AG09309 (cell line): ENCODE measurements at regions not wholly inside any gene's neighbourhood (a gene's known extent, or its start where the extent isn't known, plus 50 kb on each side); places are given as distances from the start of the nearest gene placed in this dataset.

Experiments used
- DNase-seq: peaks from one replicate; pipeline ENCODE4 v3.0.0-alpha.2; 2010; ENCODE audit warnings: low read depth
- H3K4me3 ChIP-seq: 2 replicates; pipeline ENCODE4 v1.5.1; 2011; ENCODE audit warnings: mild to moderate bottlenecking, low read depth, low read length, moderate library complexity; ENCODE audit not compliant: control insufficient read depth
- TF ChIP-seq, protein P1 (sequence below): IDR thresholded peaks from 2 replicates; pipeline ENCODE4 v1.5.1; 2011; ENCODE audit warnings: mild to moderate bottlenecking, low read depth, low read length, inconsistent platforms; ENCODE audit not compliant: insufficient read depth, control insufficient read depth; ENCODE audit errors: missing control alignments

DNA sequence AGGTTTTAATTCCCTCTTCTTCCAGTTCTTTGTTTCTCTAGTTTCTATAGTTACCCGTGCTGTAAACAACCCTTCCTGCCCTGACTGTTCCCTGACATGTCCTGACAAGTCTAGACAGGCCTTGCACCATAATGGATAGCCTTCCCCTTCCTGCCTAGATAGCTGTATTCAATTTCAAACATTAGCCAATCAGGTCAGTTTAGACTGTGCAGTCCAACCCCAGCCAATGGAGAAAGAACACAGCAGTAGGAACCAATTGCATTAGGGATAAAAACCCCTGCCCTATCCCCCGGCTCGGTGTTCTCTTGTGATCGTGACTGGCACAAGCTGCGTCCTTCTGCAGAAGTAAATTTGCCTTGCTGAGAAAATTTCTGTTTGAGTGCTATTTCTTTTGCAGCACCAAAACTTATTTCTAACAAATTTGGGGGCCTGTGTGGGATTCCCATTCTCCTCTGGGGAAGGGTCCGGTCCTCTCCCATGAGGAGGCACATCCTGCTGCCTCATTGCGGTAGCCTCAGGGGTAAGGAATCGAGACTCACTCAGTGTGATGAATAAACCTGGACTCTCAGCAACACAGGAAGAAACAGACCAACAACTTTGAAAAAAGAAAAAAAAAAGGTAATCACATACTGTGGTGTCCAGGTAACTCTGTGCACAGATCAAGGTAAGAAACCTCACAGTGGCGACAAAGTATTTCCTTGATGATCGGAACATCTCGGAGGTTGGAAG is 248.7 kb upstream of the ECI2 start:
- H3K4me3 ChIP-seq = no peak overlapping the region
- no peak for DNase-seq
- TF ChIP-seq, protein P1, sequence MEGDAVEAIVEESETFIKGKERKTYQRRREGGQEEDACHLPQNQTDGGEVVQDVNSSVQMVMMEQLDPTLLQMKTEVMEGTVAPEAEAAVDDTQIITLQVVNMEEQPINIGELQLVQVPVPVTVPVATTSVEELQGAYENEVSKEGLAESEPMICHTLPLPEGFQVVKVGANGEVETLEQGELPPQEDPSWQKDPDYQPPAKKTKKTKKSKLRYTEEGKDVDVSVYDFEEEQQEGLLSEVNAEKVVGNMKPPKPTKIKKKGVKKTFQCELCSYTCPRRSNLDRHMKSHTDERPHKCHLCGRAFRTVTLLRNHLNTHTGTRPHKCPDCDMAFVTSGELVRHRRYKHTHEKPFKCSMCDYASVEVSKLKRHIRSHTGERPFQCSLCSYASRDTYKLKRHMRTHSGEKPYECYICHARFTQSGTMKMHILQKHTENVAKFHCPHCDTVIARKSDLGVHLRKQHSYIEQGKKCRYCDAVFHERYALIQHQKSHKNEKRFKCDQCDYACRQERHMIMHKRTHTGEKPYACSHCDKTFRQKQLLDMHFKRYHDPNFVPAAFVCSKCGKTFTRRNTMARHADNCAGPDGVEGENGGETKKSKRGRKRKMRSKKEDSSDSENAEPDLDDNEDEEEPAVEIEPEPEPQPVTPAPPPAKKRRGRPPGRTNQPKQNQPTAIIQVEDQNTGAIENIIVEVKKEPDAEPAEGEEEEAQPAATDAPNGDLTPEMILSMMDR = no peak

DNA sequence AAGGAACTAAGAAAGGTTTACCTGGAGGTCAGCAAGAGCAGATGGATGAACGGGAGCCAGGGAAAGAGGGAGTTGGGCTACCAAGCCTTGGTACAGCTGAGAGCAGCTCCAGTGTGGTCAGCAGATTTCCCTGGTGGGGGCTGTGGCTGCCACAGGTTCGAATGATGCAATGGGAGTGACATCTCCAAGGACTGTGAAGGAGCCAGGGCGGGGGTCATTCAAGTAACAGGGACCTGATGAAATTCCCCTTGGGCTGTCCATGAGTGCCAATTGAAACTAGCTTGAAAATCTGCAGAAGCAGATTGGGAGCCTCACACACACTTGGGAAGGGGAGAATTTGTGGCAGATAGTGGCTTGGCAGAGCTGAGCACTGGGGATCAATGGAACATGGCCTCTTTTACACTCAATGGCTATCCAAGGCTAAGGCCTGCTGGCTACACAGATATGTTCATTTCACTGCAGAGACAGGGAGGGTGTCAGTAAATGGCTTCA is 247.0 kb upstream of the ECI2 start:
- no peak for DNase-seq
- TF ChIP-seq, protein P1 = no peak
- no peak overlapping the region for H3K4me3 ChIP-seq

DNA sequence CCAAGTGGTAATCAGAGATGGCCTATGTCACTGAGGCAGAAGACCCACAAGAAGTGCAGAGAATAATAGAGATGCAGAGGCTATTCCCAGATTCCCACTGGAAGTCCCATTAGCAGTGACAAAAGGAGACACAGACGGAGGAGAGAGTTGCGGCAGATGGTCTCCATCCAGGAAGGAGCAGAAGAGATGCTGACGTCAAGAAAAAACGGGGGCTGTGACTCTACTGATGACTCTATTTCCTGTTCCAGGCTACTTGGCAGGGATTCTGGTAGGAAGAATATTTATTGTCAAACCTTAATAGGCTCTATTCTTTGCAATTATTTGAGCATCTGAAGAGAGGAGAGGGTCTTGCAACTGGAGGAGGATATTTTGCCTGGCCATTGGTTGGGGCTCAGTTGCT is 246.0 kb upstream of the ECI2 start:
- TF ChIP-seq, protein P1 = no peak
- H3K4me3 ChIP-seq = no peak overlapping the region
- DNase-seq = no peak

DNA sequence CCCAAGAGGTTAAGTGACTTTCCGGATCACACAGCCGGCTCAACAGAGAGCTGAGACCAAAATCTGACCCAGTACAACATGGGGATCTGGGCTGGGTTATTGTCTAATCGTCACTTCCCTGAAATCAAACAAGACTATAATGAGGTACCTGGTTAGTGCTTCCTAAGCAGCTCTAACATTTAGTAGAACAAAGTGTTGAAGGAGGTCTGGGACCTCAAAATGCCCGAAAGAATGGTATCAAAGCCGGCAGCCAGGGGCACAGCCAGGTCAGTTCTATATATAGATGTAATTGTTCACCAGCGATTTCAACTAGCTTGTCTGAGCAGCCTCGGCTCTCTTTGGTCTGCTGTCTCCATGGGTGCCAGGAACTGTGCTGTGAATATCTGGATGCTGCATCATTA is 245.5 kb upstream of the ECI2 start:
- no peak overlapping the region for H3K4me3 ChIP-seq
- no peak for DNase-seq
- TF ChIP-seq, protein P1 = no peak

DNA sequence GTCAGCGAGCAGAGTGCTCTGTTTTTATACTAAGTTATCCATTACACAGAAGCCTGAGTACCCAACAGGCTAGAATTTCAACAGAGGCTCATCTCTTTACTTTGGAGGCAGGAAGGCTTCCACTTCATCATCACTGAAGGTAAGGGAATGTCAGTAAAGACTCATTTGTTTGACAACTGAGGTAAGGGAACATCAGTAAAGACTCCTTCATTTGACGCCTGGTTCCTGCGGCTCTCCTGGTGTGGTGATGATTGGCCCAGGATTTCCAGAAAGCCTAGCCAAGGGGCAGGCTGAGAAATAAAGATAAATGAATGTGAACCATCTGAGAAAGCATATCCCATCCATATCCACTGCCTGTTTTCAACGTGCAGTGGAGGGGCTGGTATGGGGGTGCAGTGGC is 244.6 kb upstream of the ECI2 start:
- TF ChIP-seq, protein P1 = no peak

DNA sequence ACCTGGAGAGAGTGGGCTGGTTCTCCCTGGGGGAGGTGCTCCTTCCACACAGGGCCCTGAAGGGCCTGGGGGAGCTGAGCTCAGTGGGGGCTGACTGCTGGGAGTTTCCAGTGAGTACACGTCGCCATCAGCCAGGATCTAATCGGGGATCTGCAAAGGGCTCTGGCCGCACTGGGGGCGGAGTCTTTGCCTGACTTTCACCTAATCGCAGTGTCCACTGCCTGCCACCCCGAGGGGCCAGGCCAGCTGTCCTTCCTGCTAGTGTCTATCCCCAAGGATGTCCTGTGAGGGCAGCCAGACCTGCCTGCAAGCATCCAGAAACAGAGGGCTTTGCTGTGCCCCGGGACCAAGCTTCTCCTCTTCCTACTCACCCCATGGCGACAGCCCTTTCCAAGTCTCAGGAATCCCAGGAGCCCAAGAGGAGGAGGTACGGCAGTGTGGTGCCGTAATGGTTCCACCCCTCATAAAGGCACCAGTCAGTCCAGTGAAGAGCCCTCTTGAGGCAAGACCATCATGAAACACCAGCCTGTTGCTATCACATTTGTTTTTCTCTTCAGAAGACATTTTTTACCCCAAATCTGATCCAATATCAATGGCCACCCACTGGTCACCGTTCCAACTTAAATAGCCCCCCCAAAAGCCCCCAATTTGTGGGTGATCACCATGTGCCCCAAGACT is 243.1 kb upstream of the ECI2 start:
- TF ChIP-seq, protein P1 = no peak
- DNase-seq = no peak
- no peak overlapping the region for H3K4me3 ChIP-seq

More for the DNA sequence above, 244.6 kb upstream of the ECI2 start:
- H3K4me3 ChIP-seq = no peak overlapping the region
- DNase-seq = no peak

DNA sequence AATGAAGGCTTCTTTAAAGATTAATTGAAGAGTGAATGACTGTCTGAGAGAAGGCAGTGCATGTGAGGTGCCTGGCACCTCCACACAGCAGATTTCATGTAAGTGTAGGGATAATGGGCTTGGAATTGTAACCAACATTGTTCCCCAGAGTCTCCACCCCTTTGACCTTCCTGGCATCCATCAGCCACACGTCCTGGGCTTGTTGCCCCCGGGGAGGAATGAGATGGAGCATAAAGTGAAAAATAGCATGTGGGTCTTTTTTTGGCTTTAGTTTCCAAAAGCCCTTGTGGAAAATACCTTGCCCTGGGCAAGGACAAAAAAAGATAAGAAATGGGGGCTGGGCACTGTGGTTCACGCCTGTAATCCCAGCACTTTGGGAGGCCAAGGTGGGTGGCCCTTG is 242.2 kb upstream of the ECI2 start:
- TF ChIP-seq, protein P1 = no peak
- no peak overlapping the region for H3K4me3 ChIP-seq
- no peak for DNase-seq
